Heart right ventricle (tissue), 16 donors: ENCODE measurements at regions not wholly inside any gene's neighbourhood (a gene's known extent, or its start where the extent isn't known, plus 50 kb on each side); places are given as distances from the start of the nearest gene placed in this dataset.

Experiments
- ATAC-seq, 8 donors: fragments of 200-7000 bp; cut with Tn5 transposase; one replicate each; pipeline ENCODE4 v1.9.1; 2020; ENCODE audit warnings: mild to moderate bottlenecking in 8 of 8, moderate library complexity in 8 of 8, moderate number of reproducible peaks in 1 of 8
- DNase-seq, 2 donors: peaks; one replicate each; pipeline ENCODE4 v3.0.0-alpha.2; 2020
- H3K27ac ChIP-seq, 10 donors: fragments of 200-600 bp; sonication (generic) in 2 of 10; one replicate each; pipeline versions ENCODE4 v1.5.0 to v1.8.0; 2020 to 2022; ENCODE audit warnings: mild to moderate bottlenecking in 3 of 10
- H3K27me3 ChIP-seq, 7 donors: fragments of 200-600 bp; one replicate each; pipeline ENCODE4 v1.8.0; 2021 to 2022; ENCODE audit warnings: mild to moderate bottlenecking in 2 of 7
- H3K36me3 ChIP-seq, 9 donors: fragments of 200-600 bp; sonication (generic) in 1 of 9; one replicate each; pipeline versions ENCODE4 v1.5.0 to v1.8.0; 2020 to 2022; ENCODE audit warnings: mild to moderate bottlenecking in 2 of 9
- H3K4me1 ChIP-seq, 9 donors: fragments of 200-600 bp; sonication (generic) in 1 of 9; one replicate each; pipeline versions ENCODE4 v1.5.0 to v1.8.0; 2020 to 2022; ENCODE audit warnings: mild to moderate bottlenecking in 4 of 9
- H3K4me3 ChIP-seq, 10 donors: fragments of 200-600 bp; sonication (generic) in 2 of 10; one replicate each; pipeline versions ENCODE4 v1.5.0 to v1.8.0; 2020 to 2022; ENCODE audit warnings: mild to moderate bottlenecking in 7 of 10, moderate library complexity in 2 of 10
- H3K9me3 ChIP-seq, 11 donors: fragments of 200-600 bp in 10 of 11; sonication (generic) in 2 of 11; one replicate each; pipeline versions ENCODE4 v1.5.0 to v1.8.0; 2013 to 2022; ENCODE audit warnings: mild to moderate bottlenecking in 2 of 11, control low read depth in 1 of 11, moderate library complexity in 1 of 11
- CTCF ChIP-seq, 9 donors: fragments of 200-600 bp; sonication (generic) in 2 of 9; IDR thresholded peaks; one replicate each; pipeline versions ENCODE4 v1.5.0 to v1.8.0; 2021 to 2022; ENCODE audit warnings: antibody characterized with exemption in 9 of 9, mild to moderate bottlenecking in 5 of 9, moderate library complexity in 1 of 9
- WGBS, 2 donors: extraction: QIAGEN DNeasy Blood & Tissue Kit; methylation state at CpG; one replicate each; pipeline ENCODE4 v1.1.7; 2013; ENCODE audit warnings: inconsistent platforms in 1 of 2; 5-methylcytosine and 5-hydroxymethylcytosine counted together
- intact Hi-C, 10 donors: fragments of 100-400 bp; cut with DNase I; formaldehyde crosslinking; loops; one replicate each; pipeline versions ENCODE4 v1.11.1 to v1.14.2; 2022
- donor health status: Arrhythmogenic right ventricular cardiomyopathy.
- donor health status: ischemic (EF 13 %, LVEDD 7.1; RV severe dilation, severe dysfunction).
- donor health status: healthy with polysubstance abuse.
- donor health status: DM: no; HTN: yes; CAD: no.
- donor health status: DM: no; HTN: no; CAD: no.
- donor health status: ischemic (EF 25% LVEDD 6.9; RV normal size, moderate dysfunction).
- donor health status: ischemic (EF 25% LVEDD 5.7; RV mildly dilated, moderate dysfunction).
- donor health status: healthy.
- donor health status: DM: yes; HTN: yes; CAD: no.
- donor health status: Ischemic cardiomyopathy.
- donor health status: ischemic (EF 35%, LVEDD 5.7; RV mildly dilated, moderate dysfunction).
- donor health status: nonischemic (EF 11% LVEDD 7.7; RV severe dilation, severe dysfunction).
- donor health status: DM: yes; HTN: yes; CAD: no.
- donor health status: PGD.
- donor health status: ischemic (EF 29% LVEDD 5.4; RV normal size, mild dysfunction).
- donor health status: nonischemic (EF 23%, LVEDD 6.1; RV moderate dilation, normal function).

DNA sequence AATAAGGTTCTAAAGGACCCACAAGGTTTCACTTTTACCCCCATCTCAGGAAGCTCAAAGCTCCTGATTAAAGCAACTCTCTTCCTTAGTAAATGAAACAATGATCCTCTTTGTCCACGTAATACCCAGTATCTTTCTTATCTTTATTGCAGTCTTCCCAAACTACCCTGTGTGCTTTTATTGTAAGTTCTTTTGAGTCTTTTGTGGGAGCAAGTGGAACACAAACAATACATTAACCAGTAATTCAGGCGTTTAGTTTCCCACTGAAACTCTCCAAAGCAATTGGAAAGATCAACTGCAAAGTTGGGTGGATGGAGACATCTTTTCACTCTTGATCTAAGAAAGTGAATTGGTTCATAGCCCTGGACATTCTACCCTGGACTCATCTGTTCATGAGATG lies 240.0 kb downstream of the ZNF621 start:
- H3K27me3 ChIP-seq: no peaks in the 10 kb centered on the region
- no peak overlapping the region for H3K4me3 ChIP-seq
- DNase-seq (no peak), ATAC-seq (no peak)
- H3K27ac ChIP-seq: no peak overlapping the region
- intact Hi-C loops: no loop called here
- H3K4me1 ChIP-seq: peaks cover 0 to 23% (median 2%) of the 10 kb centered on the region in 9 donors
- TF ChIP-seq CTCF (IDR thresholded peaks at IDR 0.05): no peak
- WGBS, 2 donors: 73 to 78% methylated on average over 2 of the region's 2 CpGs
- H3K9me3 ChIP-seq: peaks cover 0 to 15% (median 0%) of the 10 kb centered on the region in 11 donors
- no peaks in the 10 kb centered on the region for H3K36me3 ChIP-seq

GRCh38 chr3:40765884-40766283 lies 241.1 kb downstream of the ZNF621 start:
- no peak for TF ChIP-seq CTCF (IDR thresholded peaks at IDR 0.05)
- Histone ChIP-seq H3K4me3 (no peak overlapping the region), H3K27me3 (no peaks in the 10 kb centered on the region), H3K36me3 (no peaks in the 10 kb centered on the region), H3K27ac (no peak overlapping the region), H3K9me3 (peaks cover 0 to 15% (median 0%) of the 10 kb centered on the region in 11 donors), H3K4me1 (peaks cover 0 to 33% (median 13%) of the 10 kb centered on the region in 9 donors)
- DNase-seq (peak in 1 of 2 donors; percentile 16), ATAC-seq (peak; percentile 38 to 83 (median 70))
- 64 to 69% methylated on average over 3 of the region's 3 CpGs for WGBS, 2 donors
- intact Hi-C loops: no loop called here

DNA sequence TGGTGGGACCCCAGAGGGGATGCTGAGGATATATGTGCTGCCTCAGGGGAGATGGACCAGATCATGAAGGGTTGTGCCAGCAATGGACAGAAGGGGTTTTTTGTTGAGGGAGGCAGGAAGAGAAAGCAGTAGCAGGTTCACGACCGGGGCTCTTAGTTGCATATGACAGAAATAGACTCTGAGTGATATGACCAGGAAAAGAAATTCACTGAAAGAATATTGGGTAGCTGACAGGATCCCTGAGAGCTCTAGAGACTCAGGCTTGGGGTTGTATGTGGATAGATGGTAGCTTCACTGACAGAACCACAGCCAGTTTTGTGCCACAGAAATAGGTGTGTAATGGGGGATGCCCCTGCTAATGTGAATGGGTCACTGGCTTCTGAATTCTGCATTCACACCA lies 241.6 kb downstream of the ZNF621 start:
- Histone ChIP-seq H3K4me1 (peaks cover 0 to 33% (median 14%) of the 10 kb centered on the region in 9 donors), H3K27me3 (no peaks in the 10 kb centered on the region), H3K4me3 (no peak overlapping the region), H3K36me3 (no peaks in the 10 kb centered on the region), H3K27ac (no peak overlapping the region), H3K9me3 (peaks cover 0 to 15% (median 0%) of the 10 kb centered on the region in 11 donors)
- 29 to 40% methylated on average over 2 of the region's 2 CpGs for WGBS, 2 donors
- no peak for TF ChIP-seq CTCF (IDR thresholded peaks at IDR 0.05)
- intact Hi-C loops: no loop called here
- peak in 1 of 8 donors; percentile 28 for ATAC-seq
- DNase-seq: no peak

DNA sequence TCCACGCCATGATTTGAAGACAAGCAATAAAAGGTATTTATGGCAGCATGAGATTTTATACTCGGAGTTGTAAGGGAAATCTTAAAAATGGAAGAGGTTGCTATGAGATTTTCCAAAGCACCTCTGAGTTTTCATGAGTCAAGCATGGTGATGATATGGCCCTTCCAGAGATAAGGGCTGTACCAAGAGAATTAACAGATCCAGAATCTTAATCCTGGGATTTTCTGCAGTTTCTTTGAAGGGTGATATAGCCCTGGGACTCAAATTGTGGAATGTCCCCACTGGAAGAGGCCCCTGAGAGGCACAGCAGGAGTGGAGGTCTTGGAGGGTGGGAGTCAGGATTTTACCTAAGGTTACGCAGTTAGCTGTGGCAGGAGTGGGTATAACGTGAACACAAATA lies 243.3 kb downstream of the ZNF621 start:
- WGBS, 2 donors: 86 to 90% methylated on average over 4 of the region's 4 CpGs
- no peak overlapping the region for H3K4me3 ChIP-seq
- intact Hi-C loops: no loop called here
- H3K27me3 ChIP-seq: peaks cover 0 to 5% (median 0%) of the 10 kb centered on the region in 7 donors
- H3K4me1 ChIP-seq: peaks cover 0 to 33% (median 14%) of the 10 kb centered on the region in 9 donors
- H3K9me3 ChIP-seq: peaks cover 0 to 4% (median 0%) of the 10 kb centered on the region in 11 donors
- no peak for TF ChIP-seq CTCF (IDR thresholded peaks at IDR 0.05)
- ATAC-seq (no peak), DNase-seq (no peak)
- no peaks in the 10 kb centered on the region for H3K36me3 ChIP-seq
- no peak overlapping the region for H3K27ac ChIP-seq
